K562 (cell line): ENCODE measurements at regions not wholly inside any gene's neighbourhood (a gene's known extent, or its start where the extent isn't known, plus 50 kb on each side); places are given as distances from the start of the nearest gene placed in this dataset.

Experiments
- ATAC-seq: fragments of 200-7000 bp; cut with Tn5 transposase; 3 replicates; pipeline ENCODE4 v1.9.1; 2020; ENCODE audit warnings: moderate library complexity
- BruUV-seq: library from RNA; stranded (reverse); fragments of 400-500 nt; replicated peaks from 2 replicates; lab custom pipeline; 2021; lab: Mats Ljungman, UMichigan
- CTCF ChIA-PET: fragments of 300-600 bp; formaldehyde crosslinking; extraction: SDS; loops from one replicate; lab custom pipeline; 2021; ENCODE audit warnings: low intra/inter-chr PET ratio; lab: Yijun Ruan, JAX
- POLR2A ChIA-PET: fragments of 300-600, 350-650 bp; sonication (Branson Sonifier 250); formaldehyde crosslinking; extraction: SDS; loops from one replicate; lab custom pipeline; 2021; ENCODE audit warnings: antibody characterized with exemption, inconsistent platforms; lab: Yijun Ruan, JAX
- DNase-seq, 4 experiments: peaks; one replicate each; pipeline versions ENCODE4 v3.0.0 to v3.0.0-alpha.2; 2011 to 2018; ENCODE audit warnings: low spot score in 3 of 4, mixed read lengths in 3 of 4; ENCODE audit errors: extremely low read depth in 1 of 4
- FAIRE-seq: peaks from 2 replicates; lab custom pipeline; 2011; peaks lifted over from hg19 to GRCh38; lab: Jason Lieb, UNC
- H2AFZ ChIP-seq: 2 replicates; pipeline ENCODE4 v1.6.0; 2011; ENCODE audit warnings: low read depth, low read length, control low read depth, inconsistent platforms
- H3K27ac ChIP-seq: fragments of 200-600 bp; 3 replicates; pipeline ENCODE4 v1.8.0; 2011; ENCODE audit warnings: low read depth, mild to moderate bottlenecking, control low read depth, inconsistent platforms, low read length, moderate library complexity, mixed read lengths; ENCODE audit errors: extremely low read depth
- H3K27me3 ChIP-seq, 2 experiments: fragments of 300-600 bp in 1 of 2; 2 replicates in 1 of 2; 3 replicates in 1 of 2; pipeline versions ENCODE4 v1.6.0 to v1.8.0; 2011; ENCODE audit warnings: inconsistent platforms in 2 of 2, low read length in 2 of 2, mild to moderate bottlenecking in 1 of 2, mixed read lengths in 1 of 2, moderate library complexity in 1 of 2; ENCODE audit not compliant: control insufficient read depth in 2 of 2, insufficient read depth in 2 of 2
- H3K36me3 ChIP-seq: fragments of 300-600 bp; 3 replicates; pipeline ENCODE4 v1.8.0; 2011; ENCODE audit warnings: mild to moderate bottlenecking, low read length, inconsistent platforms; ENCODE audit not compliant: control insufficient read depth, insufficient read depth
- H3K4me1 ChIP-seq, 2 experiments: fragments of 200-600 bp in 1 of 2; replicated peaks in 1 of 2; 2 replicates in 1 of 2; 3 replicates in 1 of 2; pipeline versions ENCODE4 v1.5.1 to v1.8.0; 2011; ENCODE audit warnings: inconsistent platforms in 2 of 2, low read length in 2 of 2, mild to moderate bottlenecking in 1 of 2, mixed read lengths in 1 of 2, moderate library complexity in 1 of 2; ENCODE audit not compliant: control insufficient read depth in 2 of 2, insufficient read depth in 2 of 2
- H3K4me2 ChIP-seq: 2 replicates; pipeline ENCODE4 v1.6.1; 2011; ENCODE audit warnings: low read length, control low read depth, inconsistent platforms, mixed read lengths; ENCODE audit not compliant: insufficient read depth
- H3K4me3 ChIP-seq: fragments of 200-600 bp; sonication (generic), shearing (Covaris generic); 2 replicates; pipeline ENCODE4 v1.5.1; 2016; ENCODE audit warnings: control low read depth, inconsistent platforms
- H3K79me2 ChIP-seq: fragments of 200-600 bp; 3 replicates; pipeline ENCODE4 v1.8.0; 2011; ENCODE audit warnings: low read length, inconsistent platforms; ENCODE audit not compliant: control insufficient read depth, insufficient read depth
- H3K9ac ChIP-seq, 2 experiments: 2 replicates each; pipeline versions ENCODE4 v1.6.0 to v1.6.1; 2011; ENCODE audit warnings: low read depth in 2 of 2, low read length in 2 of 2, control low read depth in 1 of 2, inconsistent platforms in 1 of 2, mild to moderate bottlenecking in 1 of 2, mixed read lengths in 1 of 2; ENCODE audit not compliant: insufficient read depth in 1 of 2
- H3K9me1 ChIP-seq: one replicate; pipeline ENCODE4 v1.6.0; 2011; ENCODE audit warnings: inconsistent platforms, mild to moderate bottlenecking, low read length, moderate library complexity; ENCODE audit not compliant: control insufficient read depth, insufficient read depth
- H3K9me3 ChIP-seq: replicated peaks from 2 replicates; pipeline ENCODE4 v1.5.1; 2011; ENCODE audit warnings: low read depth, low read length, inconsistent platforms; ENCODE audit not compliant: control insufficient read depth, insufficient read depth
- H4K20me1 ChIP-seq: replicated peaks from 2 replicates; pipeline ENCODE4 v1.6.1; 2011; ENCODE audit warnings: low read length, inconsistent platforms, mixed read lengths; ENCODE audit not compliant: control insufficient read depth, insufficient read depth
- BCLAF1 ChIP-seq, 2 experiments: fragments of 450-650 bp in 1 of 2; IDR thresholded peaks; 2 replicates each; pipeline ENCODE4 v1.6.1; 2011 to 2017; ENCODE audit warnings: low read depth in 2 of 2, antibody characterized with exemption in 1 of 2, borderline replicate concordance in 1 of 2, low read length in 1 of 2, mild to moderate bottlenecking in 1 of 2, mixed read lengths in 1 of 2; ENCODE audit not compliant: control insufficient read depth in 1 of 2
- BRD9 ChIP-seq: fragments of 450-650 bp; IDR thresholded peaks from 2 replicates; pipeline ENCODE4 v1.6.1; 2018; ENCODE audit warnings: low read depth; ENCODE audit not compliant: partially characterized antibody
- HDGF ChIP-seq: fragments of 450-650 bp; IDR thresholded peaks from 2 replicates; pipeline ENCODE4 v1.6.1; 2016
- MBD2 ChIP-seq: sonication (generic); IDR thresholded peaks from 2 replicates; pipeline ENCODE4 v1.6.1; 2016; ENCODE audit warnings: low read depth, borderline replicate concordance
- MCM7 ChIP-seq, 2 experiments: fragments of 450-650 bp; IDR thresholded peaks; 2 replicates each; pipeline ENCODE4 v1.6.1; 2016 to 2018
- MECOM ChIP-seq: fragments of 250-450 bp; sonication (Bioruptor Pico); IDR thresholded peaks from 2 replicates; pipeline ENCODE4 v1.8.0; 2022; ENCODE audit warnings: inconsistent platforms
- MXD1 ChIP-seq: fragments of 250-450 bp; sonication (Bioruptor Pico); IDR thresholded peaks from 2 replicates; pipeline ENCODE4 v1.8.0; 2021; ENCODE audit warnings: borderline replicate concordance, mild to moderate bottlenecking, moderate library complexity; ENCODE audit not compliant: poor library complexity, severe bottlenecking
- NFIX ChIP-seq: fragments of 250-450 bp; sonication (Bioruptor Pico); IDR thresholded peaks from 2 replicates; pipeline ENCODE4 v1.4.0; 2020; ENCODE audit warnings: low read depth, mild to moderate bottlenecking, moderate library complexity
- SNRNP70 ChIP-seq: fragments of 200-400 bp; formaldehyde crosslinking; optimal IDR thresholded peaks from 2 replicates; pipeline ENCODE3; 2017; ENCODE audit warnings: low read depth, low read length
- TRIM28 ChIP-seq: fragments of 450-650 bp; IDR thresholded peaks from 2 replicates; pipeline ENCODE4 v1.6.1; 2017
- ZBTB2 ChIP-seq: fragments of 450-650 bp; IDR thresholded peaks from 2 replicates; pipeline ENCODE4 v1.6.1; 2016; ENCODE audit warnings: antibody characterized with exemption
- WGBS: fragments of 100-300 bp; shearing (Covaris generic); methylation state at CpG from one replicate; pipeline ENCODE4 v1.1.6; 2016; ENCODE audit warnings: low coverage, mixed read lengths; ENCODE audit not compliant: insufficient coverage; ENCODE audit errors: missing lambda C conversion rate; 5-methylcytosine and 5-hydroxymethylcytosine counted together
- in situ Hi-C: fragments of 300-500 bp; cut with MboI; formaldehyde crosslinking; loops from 4 replicates; pipeline ENCODE4 v1.15.0; 2018; ENCODE audit warnings: inconsistent platforms, mixed read lengths
- intact Hi-C: fragments of 100-400 bp; cut with micrococcal nuclease; formaldehyde crosslinking; loops from 2 replicates; pipeline ENCODE4 v1.14.2; 2022

- no peaks in the 10 kb centered on the region for H4K20me1 ChIP-seq
- ChIA-PET CTCF (no interaction called here), POLR2A (interaction anchor here (1.1 kb wide), 1 partner anchor 53 kb away, joined by 3 read pairs; no protein-coding TSS in a partner anchor)
- WGBS: 0% methylated on average over 2 of the region's 2 CpGs
- no peak overlapping the region for H3K4me3 ChIP-seq
- no peaks in the 10 kb centered on the region for H3K9me3 ChIP-seq
- no peak overlapping the region for H2AFZ ChIP-seq
- no peaks in the 10 kb centered on the region for H3K4me1 ChIP-seq
- H3K4me2 ChIP-seq: no peak overlapping the region
- no peak overlapping the region for H3K27ac ChIP-seq
- DNase-seq (no peak), FAIRE-seq (no peak), ATAC-seq (no peak)
- BruUV-seq: no TSS peak
- no peaks in the 10 kb centered on the region for H3K79me2 ChIP-seq
- intact Hi-C loops: no loop called here
- H3K9ac ChIP-seq: no peak overlapping the region
- H3K9me1 ChIP-seq: no peaks in the 10 kb centered on the region
- in situ Hi-C loops: no loop called here
- H3K27me3 ChIP-seq: no peaks in the 10 kb centered on the region; a peak in 1 of 5 replicates
- no peak for TF ChIP-seq TRIM28
- TF ChIP-seq SNRNP70: no peak
- no peak for TF ChIP-seq MXD1 (CRISPR knock-in tag)
- no peak for TF ChIP-seq MECOM
- no peak for TF ChIP-seq BRD9
- TF ChIP-seq ZBTB2: no peak
- TF ChIP-seq NFIX (CRISPR knock-in tag): no peak
- no peak for TF ChIP-seq HDGF
- TF ChIP-seq MBD2: no peak
- TF ChIP-seq MCM7 (IDR thresholded peaks at IDR 0.05): no peak
- TF ChIP-seq BCLAF1 (IDR thresholded peaks at IDR 0.05; ENCODE audit: borderline replicate concordance in 1 of 2, control insufficient read depth in 1 of 2, low read depth in 2 of 2, low read length in 1 of 2): no peak
- no peaks in the 10 kb centered on the region for H3K36me3 ChIP-seq
These were observed 103.3 kb upstream of the DST start for GRCh38 chr6:56745971-56746370.
